Gastrocnemius medialis (tissue), 4 donors: ENCODE measurements at regions not wholly inside any gene's neighbourhood (a gene's known extent, or its start where the extent isn't known, plus 50 kb on each side); places are given as distances from the start of the nearest gene placed in this dataset.

Experiments
- POLR2A ChIP-seq, 2 donors: fragments of 450-650 bp; IDR thresholded peaks; one replicate each; pipeline ENCODE4 v1.6.1; 2017; ENCODE audit warnings: antibody characterized with exemption in 2 of 2, mild to moderate bottlenecking in 2 of 2, moderate library complexity in 2 of 2
- TF ChIP-seq, protein P1 (sequence below), 5 experiments: fragments of 450-650 bp in 3 of 5; fragments of 200-600 bp in 2 of 5; sonication (generic) in 2 of 5; IDR thresholded peaks in 4 of 5; conservative IDR thresholded peaks in 1 of 5; 1 replicate in 4 of 5; 2 replicates in 1 of 5; pipeline ENCODE4 v1.5.1; 2016 to 2019; ENCODE audit warnings: antibody characterized with exemption in 5 of 5, mild to moderate bottlenecking in 3 of 5, moderate library complexity in 3 of 5

DNA sequence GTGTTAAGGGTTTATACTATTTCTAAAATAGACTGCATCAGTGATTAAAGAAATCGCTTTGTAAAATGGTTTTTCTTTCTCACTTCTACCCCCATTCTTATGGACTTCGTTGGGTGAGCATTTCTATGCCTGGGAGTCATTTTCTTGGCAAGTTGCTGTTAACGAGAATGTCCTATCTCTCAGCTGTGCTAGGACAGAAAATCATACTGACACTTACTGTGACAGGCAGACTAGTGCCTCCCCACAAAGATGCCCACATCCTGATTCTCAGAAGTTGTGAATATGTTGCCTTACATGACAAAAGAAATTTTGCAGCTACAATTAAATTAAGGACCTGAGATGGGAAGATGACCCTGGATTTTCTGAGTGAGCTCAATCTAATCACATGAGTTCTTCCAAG, 65.1 kb upstream of the NMUR2 start:
- TF ChIP-seq, protein P1, sequence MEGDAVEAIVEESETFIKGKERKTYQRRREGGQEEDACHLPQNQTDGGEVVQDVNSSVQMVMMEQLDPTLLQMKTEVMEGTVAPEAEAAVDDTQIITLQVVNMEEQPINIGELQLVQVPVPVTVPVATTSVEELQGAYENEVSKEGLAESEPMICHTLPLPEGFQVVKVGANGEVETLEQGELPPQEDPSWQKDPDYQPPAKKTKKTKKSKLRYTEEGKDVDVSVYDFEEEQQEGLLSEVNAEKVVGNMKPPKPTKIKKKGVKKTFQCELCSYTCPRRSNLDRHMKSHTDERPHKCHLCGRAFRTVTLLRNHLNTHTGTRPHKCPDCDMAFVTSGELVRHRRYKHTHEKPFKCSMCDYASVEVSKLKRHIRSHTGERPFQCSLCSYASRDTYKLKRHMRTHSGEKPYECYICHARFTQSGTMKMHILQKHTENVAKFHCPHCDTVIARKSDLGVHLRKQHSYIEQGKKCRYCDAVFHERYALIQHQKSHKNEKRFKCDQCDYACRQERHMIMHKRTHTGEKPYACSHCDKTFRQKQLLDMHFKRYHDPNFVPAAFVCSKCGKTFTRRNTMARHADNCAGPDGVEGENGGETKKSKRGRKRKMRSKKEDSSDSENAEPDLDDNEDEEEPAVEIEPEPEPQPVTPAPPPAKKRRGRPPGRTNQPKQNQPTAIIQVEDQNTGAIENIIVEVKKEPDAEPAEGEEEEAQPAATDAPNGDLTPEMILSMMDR (IDR thresholded peaks at IDR 0.05 in 4 of 5, conservative IDR thresholded peaks at IDR 0.05 in 1 of 5), result no peak
- no peak for TF ChIP-seq POLR2A (IDR thresholded peaks at IDR 0.05)
